Heart right ventricle (tissue), 16 donors: ENCODE measurements at regions not wholly inside any gene's neighbourhood (a gene's known extent, or its start where the extent isn't known, plus 50 kb on each side); places are given as distances from the start of the nearest gene placed in this dataset.

Experiments
- ATAC-seq, 8 donors: fragments of 200-7000 bp; cut with Tn5 transposase; one replicate each; pipeline ENCODE4 v1.9.1; 2020; ENCODE audit warnings: mild to moderate bottlenecking in 8 of 8, moderate library complexity in 8 of 8, moderate number of reproducible peaks in 1 of 8
- DNase-seq, 2 donors: peaks; one replicate each; pipeline ENCODE4 v3.0.0-alpha.2; 2020
- H3K27ac ChIP-seq, 10 donors: fragments of 200-600 bp; sonication (generic) in 2 of 10; one replicate each; pipeline versions ENCODE4 v1.5.0 to v1.8.0; 2020 to 2022; ENCODE audit warnings: mild to moderate bottlenecking in 3 of 10
- H3K27me3 ChIP-seq, 7 donors: fragments of 200-600 bp; one replicate each; pipeline ENCODE4 v1.8.0; 2021 to 2022; ENCODE audit warnings: mild to moderate bottlenecking in 2 of 7
- H3K36me3 ChIP-seq, 9 donors: fragments of 200-600 bp; sonication (generic) in 1 of 9; one replicate each; pipeline versions ENCODE4 v1.5.0 to v1.8.0; 2020 to 2022; ENCODE audit warnings: mild to moderate bottlenecking in 2 of 9
- H3K4me1 ChIP-seq, 9 donors: fragments of 200-600 bp; sonication (generic) in 1 of 9; one replicate each; pipeline versions ENCODE4 v1.5.0 to v1.8.0; 2020 to 2022; ENCODE audit warnings: mild to moderate bottlenecking in 4 of 9
- H3K4me3 ChIP-seq, 10 donors: fragments of 200-600 bp; sonication (generic) in 2 of 10; one replicate each; pipeline versions ENCODE4 v1.5.0 to v1.8.0; 2020 to 2022; ENCODE audit warnings: mild to moderate bottlenecking in 7 of 10, moderate library complexity in 2 of 10
- H3K9me3 ChIP-seq, 11 donors: fragments of 200-600 bp in 10 of 11; sonication (generic) in 2 of 11; one replicate each; pipeline versions ENCODE4 v1.5.0 to v1.8.0; 2013 to 2022; ENCODE audit warnings: mild to moderate bottlenecking in 2 of 11, control low read depth in 1 of 11, moderate library complexity in 1 of 11
- WGBS, 2 donors: extraction: QIAGEN DNeasy Blood & Tissue Kit; methylation state at CpG; one replicate each; pipeline ENCODE4 v1.1.7; 2013; ENCODE audit warnings: inconsistent platforms in 1 of 2; 5-methylcytosine and 5-hydroxymethylcytosine counted together
- intact Hi-C, 10 donors: fragments of 100-400 bp; cut with DNase I; formaldehyde crosslinking; loops; one replicate each; pipeline versions ENCODE4 v1.11.1 to v1.14.2; 2022
- TF ChIP-seq, protein P1 (sequence below), 9 donors: fragments of 200-600 bp; sonication (generic) in 2 of 9; IDR thresholded peaks; one replicate each; pipeline versions ENCODE4 v1.5.0 to v1.8.0; 2021 to 2022; ENCODE audit warnings: antibody characterized with exemption in 9 of 9, mild to moderate bottlenecking in 5 of 9, moderate library complexity in 1 of 9
- donor health status: Arrhythmogenic right ventricular cardiomyopathy.
- donor health status: ischemic (EF 13 %, LVEDD 7.1; RV severe dilation, severe dysfunction).
- donor health status: healthy with polysubstance abuse.
- donor health status: DM: no; HTN: yes; CAD: no.
- donor health status: DM: no; HTN: no; CAD: no.
- donor health status: ischemic (EF 25% LVEDD 6.9; RV normal size, moderate dysfunction).
- donor health status: ischemic (EF 25% LVEDD 5.7; RV mildly dilated, moderate dysfunction).
- donor health status: healthy.
- donor health status: DM: yes; HTN: yes; CAD: no.
- donor health status: Ischemic cardiomyopathy.
- donor health status: ischemic (EF 35%, LVEDD 5.7; RV mildly dilated, moderate dysfunction).
- donor health status: nonischemic (EF 11% LVEDD 7.7; RV severe dilation, severe dysfunction).
- donor health status: DM: yes; HTN: yes; CAD: no.
- donor health status: PGD.
- donor health status: ischemic (EF 29% LVEDD 5.4; RV normal size, mild dysfunction).
- donor health status: nonischemic (EF 23%, LVEDD 6.1; RV moderate dilation, normal function).

DNA sequence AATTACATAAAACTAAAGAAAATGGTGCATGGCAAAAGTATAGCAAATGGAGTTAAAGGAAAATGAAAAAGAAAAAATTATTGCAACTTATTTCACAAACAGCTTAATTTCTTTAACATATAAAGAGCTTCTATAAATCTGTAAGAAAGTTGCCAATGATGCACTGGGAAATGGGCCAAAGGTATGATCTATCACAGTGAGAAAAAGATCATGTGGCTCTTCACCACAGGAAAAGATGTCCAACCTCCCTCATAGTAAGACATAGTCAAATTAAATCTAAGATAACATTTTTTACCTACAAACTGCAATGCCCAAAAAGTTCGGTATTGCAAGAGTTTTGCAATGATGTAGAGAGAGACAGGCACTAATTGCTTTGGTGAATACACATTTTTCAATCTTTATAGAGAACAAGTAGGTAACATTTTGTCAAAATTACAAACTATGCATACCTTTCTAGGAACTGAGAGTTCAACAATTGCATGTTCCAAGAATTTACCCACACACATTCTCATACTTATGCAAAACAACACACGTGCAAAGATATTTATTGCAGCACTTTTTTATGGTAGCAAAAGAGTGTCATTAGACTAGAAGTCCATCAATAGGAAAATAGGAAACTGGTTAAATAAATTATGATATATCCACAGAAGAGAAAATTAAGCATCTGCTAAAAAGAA lies 372.6 kb downstream of the QKI start:
- Histone ChIP-seq H3K9me3 (no peaks in the 10 kb centered on the region), H3K4me1 (peaks cover 0 to 5% (median 0%) of the 10 kb centered on the region in 9 donors), H3K27me3 (no peaks in the 10 kb centered on the region), H3K36me3 (no peaks in the 10 kb centered on the region), H3K27ac (no peak overlapping the region), H3K4me3 (no peak overlapping the region)
- intact Hi-C loops, result no loop called here
- DNase-seq (no peak), ATAC-seq (no peak)
- WGBS, 2 donors, result 60 to 69% methylated on average over 2 of the region's 2 CpGs
- TF ChIP-seq, protein P1, sequence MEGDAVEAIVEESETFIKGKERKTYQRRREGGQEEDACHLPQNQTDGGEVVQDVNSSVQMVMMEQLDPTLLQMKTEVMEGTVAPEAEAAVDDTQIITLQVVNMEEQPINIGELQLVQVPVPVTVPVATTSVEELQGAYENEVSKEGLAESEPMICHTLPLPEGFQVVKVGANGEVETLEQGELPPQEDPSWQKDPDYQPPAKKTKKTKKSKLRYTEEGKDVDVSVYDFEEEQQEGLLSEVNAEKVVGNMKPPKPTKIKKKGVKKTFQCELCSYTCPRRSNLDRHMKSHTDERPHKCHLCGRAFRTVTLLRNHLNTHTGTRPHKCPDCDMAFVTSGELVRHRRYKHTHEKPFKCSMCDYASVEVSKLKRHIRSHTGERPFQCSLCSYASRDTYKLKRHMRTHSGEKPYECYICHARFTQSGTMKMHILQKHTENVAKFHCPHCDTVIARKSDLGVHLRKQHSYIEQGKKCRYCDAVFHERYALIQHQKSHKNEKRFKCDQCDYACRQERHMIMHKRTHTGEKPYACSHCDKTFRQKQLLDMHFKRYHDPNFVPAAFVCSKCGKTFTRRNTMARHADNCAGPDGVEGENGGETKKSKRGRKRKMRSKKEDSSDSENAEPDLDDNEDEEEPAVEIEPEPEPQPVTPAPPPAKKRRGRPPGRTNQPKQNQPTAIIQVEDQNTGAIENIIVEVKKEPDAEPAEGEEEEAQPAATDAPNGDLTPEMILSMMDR (IDR thresholded peaks at IDR 0.05), result no peak

DNA sequence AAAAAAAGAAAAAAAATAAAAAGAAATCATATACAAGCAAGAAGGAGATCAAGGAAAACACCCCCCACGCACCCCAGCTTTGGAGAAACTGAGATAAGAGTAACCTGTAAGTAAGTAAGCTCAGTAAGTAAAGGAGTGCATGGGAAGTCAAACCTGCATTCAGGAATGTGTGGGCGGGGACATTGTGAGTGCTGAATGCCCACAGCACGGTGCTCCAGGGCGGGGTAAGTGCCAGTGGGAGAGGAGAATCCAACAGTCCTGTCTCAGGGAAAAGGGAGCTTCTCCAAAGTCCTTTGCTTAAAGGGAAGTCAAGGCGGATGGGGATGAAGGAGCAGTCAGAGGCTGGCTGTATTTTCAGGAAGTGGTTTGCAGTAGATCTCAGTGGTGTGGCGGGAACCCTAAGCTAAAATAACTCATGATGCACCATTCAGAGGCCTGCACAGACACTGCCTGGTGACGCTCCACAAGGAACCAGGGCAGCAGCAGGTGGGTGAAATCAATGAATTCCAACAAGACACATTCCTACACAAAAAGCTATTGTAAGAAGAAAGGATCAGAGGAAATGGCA lies 368.0 kb downstream of the QKI start:
- H3K27me3 ChIP-seq, result no peaks in the 10 kb centered on the region
- peaks cover 2 to 29% (median 13%) of the 10 kb centered on the region in 9 donors for H3K4me1 ChIP-seq
- H3K27ac ChIP-seq, result no peak overlapping the region
- TF ChIP-seq, protein P1 (IDR thresholded peaks at IDR 0.05), result no peak
- H3K4me3 ChIP-seq, result no peak overlapping the region
- no peak for DNase-seq
- no peaks in the 10 kb centered on the region for H3K9me3 ChIP-seq
- 76 to 78% methylated on average over 7 of the region's 7 CpGs for WGBS, 2 donors
- H3K36me3 ChIP-seq, result no peaks in the 10 kb centered on the region
- peak in 5 of 8 donors; percentile 47 to 69 (median 64) for ATAC-seq
- intact Hi-C loops, result no loop called here

DNA sequence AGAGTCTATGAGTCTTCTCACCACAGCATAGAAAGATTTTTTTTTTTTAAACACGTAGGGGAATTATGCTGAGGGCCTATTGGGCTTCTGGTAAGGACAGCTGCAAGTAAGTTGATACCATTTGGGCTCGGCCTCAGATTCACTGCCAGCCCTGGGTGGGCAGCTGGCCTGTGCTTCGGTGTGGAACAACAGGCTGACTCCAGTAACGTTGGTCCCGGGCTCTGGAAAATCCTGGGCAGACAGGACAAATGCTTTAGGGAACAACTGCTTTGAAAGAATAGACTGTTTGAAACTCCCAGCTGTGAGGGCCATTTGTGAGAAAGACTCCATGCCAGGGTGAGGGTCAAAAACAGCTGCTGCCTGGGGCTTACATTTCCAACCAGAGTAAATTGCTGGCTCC lies 366.5 kb downstream of the QKI start:
- peak; percentile 57 to 62 for DNase-seq
- Histone ChIP-seq H3K27ac (peak overlapping the region; percentile 30 to 78 (median 70)), H3K4me3 (no peak overlapping the region), H3K4me1 (peaks cover 2 to 44% (median 14%) of the 10 kb centered on the region in 9 donors), H3K9me3 (no peaks in the 10 kb centered on the region), H3K36me3 (no peaks in the 10 kb centered on the region), H3K27me3 (no peaks in the 10 kb centered on the region)
- intact Hi-C loops, result no loop called here
- WGBS, 2 donors, result 36 to 42% methylated on average over 5 of the region's 5 CpGs
- peak; percentile 74 to 98 (median 90) for ATAC-seq
- TF ChIP-seq, protein P1 (IDR thresholded peaks at IDR 0.05), result no peak

DNA sequence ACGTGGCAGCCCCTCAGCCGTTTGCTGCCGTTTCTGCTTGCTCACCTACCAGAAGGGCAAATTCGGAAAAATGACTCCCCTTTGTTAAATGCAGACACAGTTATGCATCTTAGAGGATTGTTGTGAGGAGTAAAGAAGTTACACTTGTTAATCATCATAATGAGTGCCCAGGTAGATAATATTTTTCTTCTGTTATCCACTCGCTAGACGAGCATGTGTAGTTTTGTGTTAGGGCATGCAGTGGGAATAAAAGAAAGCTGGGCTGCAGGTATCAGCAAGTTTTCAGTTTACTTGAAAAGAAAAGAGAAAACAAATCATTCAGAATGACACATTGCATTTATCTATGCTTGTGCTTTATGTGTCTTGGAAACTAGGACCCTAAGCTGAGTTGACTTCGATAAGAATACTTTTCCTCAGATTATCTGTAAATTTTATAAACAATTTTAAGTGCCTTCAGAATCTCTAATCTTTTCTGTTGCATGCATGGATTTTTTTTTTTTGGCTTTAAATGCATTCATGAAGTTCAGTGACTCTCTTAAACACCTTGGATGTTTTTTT lies 365.3 kb downstream of the QKI start:
- no peaks in the 10 kb centered on the region for H3K9me3 ChIP-seq
- no peaks in the 10 kb centered on the region for H3K27me3 ChIP-seq
- H3K4me1 ChIP-seq, result peaks cover 2 to 44% (median 14%) of the 10 kb centered on the region in 9 donors
- WGBS, 2 donors, result 91 to 94% methylated on average over 7 of the region's 7 CpGs
- H3K27ac ChIP-seq, result peak overlapping the region in 2 of 10 donors; percentile 71 to 72
- ATAC-seq, result no peak
- intact Hi-C loops, result no loop called here
- no peak overlapping the region for H3K4me3 ChIP-seq
- no peak for DNase-seq
- TF ChIP-seq, protein P1 (IDR thresholded peaks at IDR 0.05), result no peak
- no peaks in the 10 kb centered on the region for H3K36me3 ChIP-seq
